ENCODE measurements at regions not wholly inside any gene's neighbourhood (a gene's known extent, or its start where the extent isn't known, plus 50 kb on each side); places are given as distances from the start of the nearest gene placed in this dataset.

- TF ChIP-seq CTCF (IDR thresholded peaks at IDR 0.05) (no peak), POLR2A (IDR thresholded peaks at IDR 0.05) (no peak)
Measured at GRCh38 chr3:27657871-27658270, 64.3 kb downstream of the EOMES start.

Measured in Peyer's patch (tissue), 4 donors.